Mammary epithelial cell (primary cell): ENCODE measurements at regions not wholly inside any gene's neighbourhood (a gene's known extent, or its start where the extent isn't known, plus 50 kb on each side); places are given as distances from the start of the nearest gene placed in this dataset.

ENCODE experiments used
- EZH2 ChIP-seq: IDR thresholded peaks from 2 replicates; pipeline ENCODE4 v1.6.1; 2012; ENCODE audit warnings: low read length, inconsistent platforms, borderline replicate concordance
- TF ChIP-seq, protein P1 (sequence below), 2 donors: IDR thresholded peaks in 1 of 2; conservative IDR thresholded peaks in 1 of 2; 2 replicates each; pipeline ENCODE4 v1.5.1; 2011 to 2012; ENCODE audit warnings: inconsistent platforms in 2 of 2, low read length in 2 of 2, mild to moderate bottlenecking in 2 of 2, control low read depth in 1 of 2, low read depth in 1 of 2; ENCODE audit not compliant: insufficient read depth in 1 of 2; ENCODE audit errors: extremely low read depth in 1 of 2

GRCh38 chr3:115351193-115351592 is 204.1 kb upstream of the ZBTB20 start:
- TF ChIP-seq, protein P1, sequence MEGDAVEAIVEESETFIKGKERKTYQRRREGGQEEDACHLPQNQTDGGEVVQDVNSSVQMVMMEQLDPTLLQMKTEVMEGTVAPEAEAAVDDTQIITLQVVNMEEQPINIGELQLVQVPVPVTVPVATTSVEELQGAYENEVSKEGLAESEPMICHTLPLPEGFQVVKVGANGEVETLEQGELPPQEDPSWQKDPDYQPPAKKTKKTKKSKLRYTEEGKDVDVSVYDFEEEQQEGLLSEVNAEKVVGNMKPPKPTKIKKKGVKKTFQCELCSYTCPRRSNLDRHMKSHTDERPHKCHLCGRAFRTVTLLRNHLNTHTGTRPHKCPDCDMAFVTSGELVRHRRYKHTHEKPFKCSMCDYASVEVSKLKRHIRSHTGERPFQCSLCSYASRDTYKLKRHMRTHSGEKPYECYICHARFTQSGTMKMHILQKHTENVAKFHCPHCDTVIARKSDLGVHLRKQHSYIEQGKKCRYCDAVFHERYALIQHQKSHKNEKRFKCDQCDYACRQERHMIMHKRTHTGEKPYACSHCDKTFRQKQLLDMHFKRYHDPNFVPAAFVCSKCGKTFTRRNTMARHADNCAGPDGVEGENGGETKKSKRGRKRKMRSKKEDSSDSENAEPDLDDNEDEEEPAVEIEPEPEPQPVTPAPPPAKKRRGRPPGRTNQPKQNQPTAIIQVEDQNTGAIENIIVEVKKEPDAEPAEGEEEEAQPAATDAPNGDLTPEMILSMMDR (conservative IDR thresholded peaks at IDR 0.05 in 1 of 2, IDR thresholded peaks at IDR 0.05 in 1 of 2; ENCODE audit: extremely low read depth in 1 of 2, insufficient read depth in 1 of 2, low read depth in 1 of 2, low read length in 2 of 2): no peak
- no peak for TF ChIP-seq EZH2
